Pons (tissue), 1 donor: ENCODE measurements at regions not wholly inside any gene's neighbourhood (a gene's known extent, or its start where the extent isn't known, plus 50 kb on each side); places are given as distances from the start of the nearest gene placed in this dataset.
A peak's percentile ranks its signal among the peaks of the same experiment; 100 is the strongest.
"Not testable (repeated sequence)": the region's sequence is repeated elsewhere in the genome, so short reads cannot be mapped to it uniquely, and the experiment has no call there.

Experiments
- DNase-seq: peaks from one replicate; pipeline ENCODE4 v3.0.0-alpha.2; 2016; ENCODE audit warnings: low spot score

DNA sequence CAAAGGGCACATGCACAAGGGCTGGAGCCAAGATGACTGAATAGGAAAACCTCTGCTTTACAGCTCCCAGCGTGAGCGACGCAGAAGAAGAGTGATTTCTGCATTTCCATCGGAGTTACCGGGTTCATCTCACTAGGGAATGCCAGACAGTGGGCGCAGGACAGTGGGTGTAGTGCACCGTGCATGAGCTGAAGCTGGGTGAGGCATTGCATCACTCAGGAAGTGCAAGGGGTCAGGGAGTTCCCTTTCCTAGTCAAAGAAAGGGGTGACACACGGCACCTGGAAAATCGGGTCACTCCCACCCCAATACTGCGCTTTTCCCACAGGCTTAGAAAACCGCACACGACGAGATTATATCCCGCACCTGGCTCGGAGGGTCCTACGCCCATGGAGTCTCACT is 64.5 kb upstream of the HTR1E start:
- not testable (repeated sequence) for DNase-seq

DNA sequence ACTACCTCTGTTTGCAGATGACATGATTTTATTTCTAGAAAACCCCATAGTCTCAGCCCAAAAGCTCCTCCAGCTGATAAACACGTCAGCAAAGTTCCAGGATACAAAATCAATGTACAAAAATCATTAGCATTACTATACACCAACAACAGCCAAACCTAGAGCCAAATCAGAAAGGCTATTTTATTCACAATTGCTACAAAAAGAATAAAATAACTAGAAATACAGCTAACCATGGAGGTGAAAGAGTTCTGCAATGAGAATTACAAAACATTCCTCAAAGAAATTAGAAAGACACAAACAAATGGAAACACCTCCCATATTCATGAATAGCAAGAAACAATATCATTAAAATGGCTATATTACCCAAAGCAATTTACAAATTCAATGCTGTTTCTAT is 65.6 kb upstream of the HTR1E start:
- no peak for DNase-seq

DNA sequence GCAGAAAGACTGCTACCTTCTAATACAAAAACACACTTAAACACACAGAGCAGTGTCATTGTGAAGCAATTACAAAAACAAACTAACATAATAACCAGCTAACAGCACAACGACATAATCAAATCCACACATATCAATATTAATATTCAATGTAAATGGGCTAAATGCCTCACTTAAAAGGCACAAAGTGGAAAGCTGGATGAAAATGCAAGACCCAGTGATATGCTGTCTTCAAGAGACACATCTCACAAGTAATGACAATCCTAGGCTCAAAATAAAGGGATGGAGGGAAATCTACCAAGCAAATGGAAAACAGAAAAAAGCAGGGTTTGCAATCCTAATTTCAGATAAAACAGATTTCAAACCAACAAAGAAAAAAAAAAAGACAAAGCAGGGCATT is 67.8 kb upstream of the HTR1E start:
- DNase-seq = no peak

DNA sequence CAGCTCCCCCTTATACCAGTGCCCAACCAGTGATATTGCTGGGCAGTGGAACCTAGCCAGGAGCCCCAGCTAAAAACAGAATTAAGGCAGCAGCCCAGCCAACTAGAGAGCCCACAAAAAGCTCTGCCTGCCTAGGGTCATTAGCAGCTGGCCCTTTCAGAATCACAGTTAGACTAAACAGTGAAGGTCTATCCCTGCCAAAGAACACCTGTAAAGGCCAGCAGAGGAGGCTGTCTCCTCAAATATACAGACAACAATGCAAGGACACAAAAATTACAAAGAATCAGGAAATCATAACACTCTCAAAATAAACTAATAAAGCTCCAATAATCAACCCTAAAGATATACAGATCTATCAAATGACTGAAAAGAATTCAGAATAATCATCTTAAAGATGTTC is 77.8 kb upstream of the HTR1E start:
- DNase-seq = no peak

DNA sequence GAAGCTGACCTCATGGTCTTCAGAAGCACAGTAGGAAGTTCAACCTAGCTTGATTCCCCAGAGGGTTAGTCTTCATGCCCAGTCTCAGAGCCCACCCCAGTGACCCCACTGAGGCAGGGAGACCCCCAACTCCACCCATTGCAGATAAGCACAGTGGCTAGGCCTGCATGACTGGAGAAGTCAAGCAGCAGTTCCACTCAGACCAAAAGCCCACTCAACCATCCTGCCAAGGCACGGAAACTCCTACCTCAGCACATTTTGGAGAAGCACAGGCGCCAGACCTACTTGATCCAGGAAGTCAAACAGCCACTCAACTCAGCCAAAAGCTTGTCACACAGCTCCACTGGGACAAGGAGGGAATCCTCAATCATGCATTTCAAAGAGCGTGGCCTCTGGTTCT is 78.4 kb upstream of the HTR1E start:
- no peak for DNase-seq

DNA sequence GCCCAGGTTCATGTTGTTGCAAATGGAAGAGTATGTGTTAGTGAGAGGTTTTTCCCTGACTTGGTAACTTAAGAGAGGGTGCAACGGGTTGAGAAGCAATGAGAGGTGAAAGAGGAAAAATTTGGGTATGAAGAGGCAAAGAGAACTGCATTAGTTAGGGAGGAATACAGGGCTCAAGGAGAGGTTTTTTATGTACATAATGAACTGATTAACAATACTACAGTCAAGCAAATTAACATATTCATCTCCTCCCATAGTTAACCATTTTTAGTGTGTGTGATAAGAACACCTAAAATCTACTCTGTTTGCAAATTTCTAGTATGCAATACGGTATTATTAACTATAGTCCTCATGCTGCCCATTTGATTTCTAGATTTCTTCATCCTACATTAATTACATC is 79.5 kb upstream of the HTR1E start:
- DNase-seq = no peak

DNA sequence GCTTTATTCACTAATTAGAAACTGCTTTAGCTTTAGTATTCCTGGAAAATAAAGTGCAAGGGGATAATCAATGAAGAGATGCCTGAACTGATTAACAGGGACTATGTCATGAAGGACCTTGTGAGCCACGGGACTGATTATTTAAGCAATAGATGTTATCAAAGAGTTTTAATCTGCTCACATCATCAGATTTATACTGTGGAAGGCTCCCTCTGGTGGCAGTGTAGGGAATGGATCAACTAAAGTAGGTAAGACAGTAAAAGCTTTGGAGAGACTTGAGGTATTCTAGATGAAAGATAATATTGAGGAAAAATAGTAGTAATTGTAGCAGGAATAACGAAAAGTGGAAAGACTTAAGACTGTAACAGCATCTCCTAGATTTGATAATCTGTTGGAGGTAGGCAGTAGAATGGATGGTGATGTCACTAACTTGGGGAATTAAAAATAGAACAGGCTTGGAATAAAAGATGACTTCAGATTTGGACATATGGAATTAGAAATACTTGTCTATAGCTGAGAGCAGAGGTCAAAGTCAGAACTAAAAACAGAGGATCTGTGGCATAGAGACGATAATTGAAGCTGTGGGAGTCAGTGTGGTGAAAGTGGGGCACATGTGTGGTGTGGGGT is 80.3 kb upstream of the HTR1E start:
- peak; percentile 56 for DNase-seq

DNA sequence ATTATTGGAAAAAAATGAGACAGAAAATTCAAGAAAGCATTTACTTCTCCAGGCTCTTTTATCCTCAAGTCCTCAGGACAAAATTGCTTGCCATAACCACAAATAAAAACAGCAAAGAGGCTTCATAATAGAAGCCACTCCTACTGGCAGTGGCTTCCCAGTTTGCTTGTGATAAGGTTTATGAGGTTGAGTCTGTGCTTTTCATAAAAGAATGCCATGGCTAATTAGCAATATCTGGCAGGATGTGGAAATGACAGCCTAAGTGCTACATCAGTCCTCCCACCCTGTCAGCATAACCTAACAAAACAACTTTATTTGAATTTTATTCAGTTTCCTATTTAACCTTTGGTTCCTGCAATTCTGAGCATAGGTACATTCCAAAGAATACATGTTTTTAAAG is 80.9 kb upstream of the HTR1E start:
- no peak for DNase-seq

DNA sequence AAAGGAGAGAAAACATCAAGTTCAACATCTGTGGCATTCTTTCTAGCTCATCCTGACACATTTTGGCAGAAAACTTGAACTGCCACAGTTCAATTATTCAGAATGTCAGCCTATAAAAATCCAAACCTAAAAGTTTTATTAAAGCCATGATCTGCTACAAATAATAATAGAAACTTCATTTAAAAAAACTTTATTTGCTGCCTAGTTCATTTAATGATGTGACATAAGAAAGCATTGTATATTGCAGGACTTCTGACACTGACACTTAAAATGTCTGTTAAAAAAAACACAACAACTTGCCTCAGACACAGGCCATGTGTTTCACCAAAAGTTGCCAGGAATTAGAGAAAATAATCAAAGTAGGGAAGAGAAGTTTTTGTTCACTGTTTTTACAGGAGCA is 88.3 kb upstream of the HTR1E start:
- DNase-seq = no peak

DNA sequence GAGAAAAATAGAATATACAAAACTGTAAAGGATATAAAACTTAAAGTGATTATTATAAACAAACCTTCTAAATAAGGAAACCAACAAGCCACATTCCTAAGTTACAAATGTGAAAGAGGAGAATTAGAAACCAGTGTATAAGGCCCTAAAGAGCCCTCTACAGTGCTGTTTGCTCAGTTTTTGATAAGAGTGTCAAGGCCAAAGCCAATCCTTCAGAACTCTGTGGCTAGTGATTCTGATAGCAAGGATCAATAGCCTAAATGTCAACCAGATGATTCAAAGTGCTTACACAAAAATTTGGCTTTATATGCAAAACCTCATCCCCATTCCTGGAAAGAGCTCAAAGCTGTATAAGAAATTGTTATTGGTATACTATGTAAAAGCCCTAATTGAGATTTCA is 104.6 kb upstream of the HTR1E start:
- no peak for DNase-seq

DNA sequence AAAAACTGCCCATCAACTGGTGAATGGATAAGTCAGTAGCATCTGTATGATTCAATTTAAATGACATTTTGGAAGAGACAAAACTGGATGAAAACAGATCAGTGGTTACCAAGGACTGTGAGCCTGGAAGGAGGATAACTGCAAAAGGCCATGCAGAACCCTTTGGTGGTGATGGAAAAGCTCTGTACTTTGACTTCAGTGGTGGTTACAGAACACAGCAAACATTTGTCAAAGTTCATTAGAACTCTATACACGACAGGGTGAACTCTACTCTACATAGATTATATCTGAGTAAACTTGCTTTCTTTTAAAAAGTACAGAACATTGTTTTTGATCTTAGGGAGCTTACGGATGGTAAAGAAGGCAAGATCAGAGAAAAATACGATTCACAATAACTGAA is 111.9 kb upstream of the HTR1E start:
- DNase-seq = no peak

DNA sequence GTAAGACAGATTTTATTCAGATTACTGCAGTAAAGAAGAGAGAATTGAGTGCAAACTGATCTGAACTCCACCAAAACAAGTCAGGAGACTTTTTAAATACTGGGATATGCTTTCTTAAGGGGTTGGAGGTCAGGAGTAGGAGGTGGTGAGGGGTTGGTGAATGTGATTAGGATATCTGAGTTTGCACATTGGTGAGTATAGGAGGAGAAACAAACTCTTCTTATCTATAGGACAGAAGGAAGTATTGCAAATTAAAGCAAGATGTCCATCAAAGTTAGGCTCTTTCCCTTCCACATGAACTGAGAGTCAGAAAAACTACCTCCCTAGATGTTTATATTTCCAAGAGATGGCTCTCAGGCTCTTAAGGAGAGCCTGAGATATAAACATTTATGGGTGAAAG is 114.6 kb upstream of the HTR1E start:
- DNase-seq = no peak

DNA sequence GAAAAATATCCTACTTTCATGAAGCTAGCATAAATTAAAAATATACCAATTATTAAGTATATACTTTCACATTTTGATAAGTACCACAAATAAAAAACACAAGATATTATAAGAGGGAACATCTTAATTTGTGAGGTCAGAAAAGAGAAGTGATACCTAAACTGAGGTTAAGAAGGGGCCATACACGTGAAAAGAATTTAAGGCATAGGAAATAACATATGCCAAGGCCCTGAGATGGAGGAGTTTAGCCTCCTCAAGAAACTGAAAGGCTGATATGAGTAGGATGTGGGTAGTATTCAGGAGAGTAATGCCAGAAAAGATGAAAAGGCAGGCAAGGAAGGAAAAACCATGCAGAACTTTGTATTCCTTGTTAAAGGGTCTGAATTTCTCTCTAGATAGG is 116.6 kb upstream of the HTR1E start:
- DNase-seq = no peak

DNA sequence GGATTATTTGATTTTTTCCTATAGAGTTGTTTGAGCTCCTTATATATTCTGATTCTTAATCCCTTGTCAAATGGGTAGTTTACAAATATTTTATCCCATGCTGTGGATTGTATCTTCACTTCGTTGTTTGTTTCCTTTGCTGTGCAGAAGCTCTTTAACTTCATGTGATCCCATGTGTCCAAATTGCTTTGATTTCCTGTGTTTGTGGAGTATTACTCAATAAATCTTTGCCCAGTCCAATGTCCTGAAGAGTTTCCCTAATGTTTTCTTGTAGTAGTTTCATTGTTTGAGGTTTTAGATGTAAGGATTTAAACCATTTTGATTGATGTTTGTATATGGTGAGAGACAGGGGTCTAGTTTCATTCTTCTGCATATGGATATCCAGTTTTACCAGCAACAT is 143.7 kb upstream of the HTR1E start:
- DNase-seq = no peak

DNA sequence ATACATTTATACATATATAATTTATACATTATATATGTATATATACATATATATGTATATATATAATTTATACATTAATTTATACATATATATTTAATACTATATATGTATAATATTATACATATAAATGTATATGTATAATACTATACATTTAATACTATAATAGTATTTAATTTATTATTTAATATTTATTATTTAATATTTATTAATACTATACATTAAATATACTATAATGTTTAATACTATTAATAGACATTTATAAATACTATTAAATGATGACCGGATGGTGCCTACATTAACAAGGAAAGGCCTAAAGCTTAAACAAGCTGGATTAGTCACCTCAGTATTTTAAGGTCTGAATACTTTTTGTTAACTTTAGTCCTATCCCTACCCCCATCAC is 145.9 kb upstream of the HTR1E start:
- no peak for DNase-seq

DNA sequence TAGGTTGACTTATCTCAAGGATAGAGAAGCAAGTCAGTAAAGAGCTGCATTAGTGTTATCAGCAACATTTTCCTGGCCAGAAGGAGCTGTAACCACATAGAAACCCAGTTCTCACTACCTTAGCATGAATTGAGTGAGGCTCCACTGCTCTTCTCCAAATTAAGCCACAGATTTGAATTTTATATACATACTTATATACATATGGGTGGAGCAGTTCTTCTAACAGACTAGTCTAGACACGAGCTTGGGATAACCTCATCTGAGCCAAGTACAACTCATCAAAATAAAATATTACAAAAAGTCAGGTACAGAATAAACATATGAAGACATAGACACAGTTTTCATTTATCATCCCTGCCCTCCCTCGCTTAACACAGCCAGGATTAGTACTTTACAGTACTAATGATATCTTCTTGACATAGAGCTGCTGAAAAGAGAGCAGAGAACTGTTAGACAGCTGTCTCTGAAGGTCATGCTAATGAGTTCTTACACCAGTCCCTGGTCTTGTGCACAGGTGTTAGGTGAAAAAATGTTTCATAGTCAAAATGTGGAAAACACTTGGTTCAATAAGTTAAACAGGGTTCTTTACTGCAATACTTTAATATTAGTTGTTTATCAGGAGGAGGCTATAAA is 147.4 kb upstream of the HTR1E start:
- DNase-seq = no peak

DNA sequence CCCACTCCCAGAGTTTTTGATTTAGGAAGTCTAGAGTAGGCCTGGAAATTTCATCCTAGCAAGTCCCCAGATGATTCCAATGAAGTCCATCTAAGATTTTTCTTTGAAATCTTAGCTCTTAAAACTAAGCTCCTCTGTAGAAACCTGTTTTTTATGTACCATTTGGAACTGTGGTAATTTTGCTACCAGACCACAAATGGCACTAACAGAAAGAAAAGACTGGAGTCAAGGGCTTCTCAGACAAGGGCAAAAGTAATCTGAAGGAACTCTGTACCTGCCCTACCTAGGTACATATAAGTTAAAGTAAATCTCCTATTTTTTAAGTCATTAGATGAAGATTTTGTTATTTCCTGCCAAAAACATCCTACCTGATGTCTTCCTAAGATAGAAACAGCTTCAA is 155.0 kb upstream of the HTR1E start:
- DNase-seq = no peak

DNA sequence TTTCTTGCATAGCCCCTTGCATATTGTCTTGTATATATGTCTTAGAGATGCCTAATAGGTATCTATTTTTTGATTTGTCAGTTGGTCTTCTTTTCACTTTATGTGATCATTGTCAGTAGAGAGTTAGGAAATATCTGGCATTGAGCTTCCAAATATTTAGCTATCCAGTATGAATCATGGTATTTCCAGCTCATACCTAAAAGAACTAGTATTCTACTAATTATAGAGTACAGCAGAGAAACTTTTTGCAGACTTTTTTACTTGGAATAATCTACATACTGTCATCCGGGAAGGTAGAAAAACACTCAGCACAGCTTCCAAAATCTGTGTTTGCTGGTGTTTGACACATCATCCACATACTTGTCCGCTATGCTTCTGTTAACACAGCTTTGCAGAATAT is 156.4 kb upstream of the HTR1E start:
- no peak for DNase-seq

DNA sequence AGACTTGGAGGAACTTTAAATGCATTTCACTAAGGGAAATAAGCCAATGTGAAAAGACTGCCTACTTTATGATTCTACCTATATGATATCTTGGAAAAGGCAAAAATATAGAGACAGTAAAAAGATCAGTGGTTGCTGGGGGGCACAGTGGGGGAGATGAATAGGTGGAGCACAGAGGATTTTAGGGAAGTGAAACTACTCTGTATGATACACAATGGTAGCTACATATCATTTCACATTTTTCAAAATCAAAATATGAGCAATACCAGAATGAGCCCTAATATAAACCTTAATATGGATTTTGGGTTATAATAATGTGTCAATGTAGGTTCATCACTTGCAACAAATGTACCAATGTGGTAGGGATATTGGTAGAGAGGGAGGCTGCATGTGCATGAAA is 161.4 kb upstream of the HTR1E start:
- DNase-seq = no peak

DNA sequence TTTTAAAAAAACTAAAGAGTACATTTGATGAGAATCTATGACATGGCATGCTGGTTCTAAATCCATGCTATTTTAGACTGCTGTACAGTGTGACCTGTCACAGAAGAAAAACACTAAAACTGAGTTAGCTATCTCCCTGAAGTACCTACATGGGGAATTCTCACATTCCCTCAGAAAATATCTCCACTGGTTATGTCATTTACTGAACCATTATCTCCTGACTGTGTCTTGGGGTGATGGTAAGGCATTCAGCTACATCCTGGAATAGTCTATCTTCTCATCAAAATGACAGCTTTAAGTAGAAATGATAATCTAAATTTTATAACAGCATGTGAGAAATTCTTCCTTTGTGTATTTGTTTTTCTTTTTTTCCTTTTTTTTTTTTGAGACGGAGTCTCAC is 172.1 kb upstream of the HTR1E start:
- no peak for DNase-seq

DNA sequence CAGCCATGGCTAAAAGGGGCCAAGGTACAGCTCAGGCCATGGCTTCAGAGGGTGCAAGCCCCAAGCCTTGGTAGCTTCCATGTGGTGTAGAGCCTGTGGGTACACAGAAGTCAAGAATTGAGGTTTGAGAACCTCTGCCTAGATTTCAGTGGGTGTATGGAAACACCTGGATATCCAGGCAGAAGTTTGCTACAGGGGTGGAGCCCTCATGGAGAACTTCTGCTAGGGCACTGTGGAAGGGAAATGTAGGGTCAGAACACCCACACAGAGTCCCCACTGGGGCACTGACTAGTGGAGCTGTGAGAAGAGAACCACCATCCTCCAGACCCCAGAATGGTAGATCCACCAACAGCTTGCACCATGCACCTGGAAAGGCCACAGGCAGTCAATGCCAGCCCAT is 177.4 kb upstream of the HTR1E start:
- not testable (repeated sequence) for DNase-seq

DNA sequence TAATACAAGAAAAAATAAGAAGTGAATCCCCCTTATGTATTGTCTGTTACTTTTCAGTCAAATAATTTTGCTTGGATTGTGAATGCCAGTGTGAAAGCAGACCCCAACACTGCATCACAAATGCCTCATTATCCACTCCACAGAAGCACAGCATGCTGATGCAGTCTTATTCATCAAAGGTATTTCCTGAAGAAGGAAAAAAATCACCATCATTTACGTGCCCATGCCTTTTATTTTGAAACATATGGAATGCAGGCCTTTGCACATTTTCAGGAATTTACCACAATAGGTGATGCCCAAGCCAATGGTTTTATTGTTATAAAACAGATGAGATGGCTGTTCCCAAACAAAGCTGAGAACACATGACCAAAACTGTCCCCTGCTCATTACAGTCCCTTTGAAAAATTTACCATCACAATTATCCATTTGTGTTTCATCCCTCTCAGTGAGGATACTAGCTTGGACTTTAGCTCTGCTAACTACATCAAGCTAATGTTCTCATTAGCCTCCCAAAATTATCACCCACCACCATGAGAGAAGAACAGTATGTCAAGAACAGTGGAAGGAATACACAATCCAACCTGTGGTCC is 180.6 kb upstream of the HTR1E start:
- no peak for DNase-seq

DNA sequence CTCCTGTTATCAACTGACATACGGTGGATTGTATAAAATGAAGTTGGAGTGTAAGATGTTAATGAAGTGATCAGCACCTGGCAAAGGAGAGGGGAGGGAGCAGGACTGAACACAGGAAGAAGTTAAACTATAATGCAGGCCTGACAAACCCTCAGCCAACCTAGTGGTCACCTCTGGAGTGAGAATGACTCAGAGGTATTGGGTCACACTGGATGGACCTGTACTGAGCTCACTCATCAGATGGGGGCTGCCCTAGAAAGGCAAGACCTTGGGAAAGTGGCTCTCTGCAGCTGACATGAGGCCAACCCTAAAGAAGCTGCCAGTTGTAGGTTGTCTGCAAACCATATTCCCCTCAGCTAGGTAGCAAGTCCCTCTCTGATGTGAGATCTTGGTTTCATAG is 193.3 kb upstream of the HTR1E start:
- DNase-seq = no peak

DNA sequence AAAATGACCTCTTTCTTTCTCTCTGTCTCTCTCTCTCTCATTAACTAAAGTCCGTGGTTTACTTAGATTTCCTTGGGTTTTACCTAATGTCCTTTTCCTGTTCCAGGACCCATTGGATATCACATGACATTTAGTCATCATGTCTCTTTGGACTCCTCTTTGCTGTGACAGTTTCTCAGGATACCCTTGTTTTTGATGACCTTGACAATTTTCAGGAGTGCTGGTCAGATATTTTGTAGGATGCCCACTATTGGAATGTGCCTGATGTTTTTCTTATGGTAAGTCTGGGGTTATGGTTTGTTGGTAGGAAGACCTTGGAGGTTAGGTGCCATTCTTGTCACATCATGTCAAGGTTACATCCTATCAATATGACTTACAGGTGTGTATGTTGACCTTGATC is 199.2 kb upstream of the HTR1E start:
- DNase-seq = no peak
